K562 (cell line): ENCODE measurements at regions not wholly inside any gene's neighbourhood (a gene's known extent, or its start where the extent isn't known, plus 50 kb on each side); places are given as distances from the start of the nearest gene placed in this dataset.

Source experiments
- ATAC-seq: fragments of 200-7000 bp; cut with Tn5 transposase; 3 replicates; pipeline ENCODE4 v1.9.1; 2020; ENCODE audit warnings: moderate library complexity
- BruUV-seq: library from RNA; stranded (reverse); fragments of 400-500 nt; replicated peaks from 2 replicates; lab custom pipeline; 2021; lab: Mats Ljungman, UMichigan
- CTCF ChIA-PET: fragments of 300-600 bp; formaldehyde crosslinking; extraction: SDS; loops from one replicate; lab custom pipeline; 2021; ENCODE audit warnings: low intra/inter-chr PET ratio; lab: Yijun Ruan, JAX
- POLR2A ChIA-PET: fragments of 300-600, 350-650 bp; sonication (Branson Sonifier 250); formaldehyde crosslinking; extraction: SDS; loops from one replicate; lab custom pipeline; 2021; ENCODE audit warnings: antibody characterized with exemption, inconsistent platforms; lab: Yijun Ruan, JAX
- DNase-seq, 4 experiments: peaks; one replicate each; pipeline versions ENCODE4 v3.0.0 to v3.0.0-alpha.2; 2011 to 2018; ENCODE audit warnings: low spot score in 3 of 4, mixed read lengths in 3 of 4; ENCODE audit errors: extremely low read depth in 1 of 4
- FAIRE-seq: peaks from 2 replicates; lab custom pipeline; 2011; peaks lifted over from hg19 to GRCh38; lab: Jason Lieb, UNC
- H2AFZ ChIP-seq: 2 replicates; pipeline ENCODE4 v1.6.0; 2011; ENCODE audit warnings: low read depth, low read length, control low read depth, inconsistent platforms
- H3K27ac ChIP-seq: fragments of 200-600 bp; 3 replicates; pipeline ENCODE4 v1.8.0; 2011; ENCODE audit warnings: low read depth, mild to moderate bottlenecking, control low read depth, inconsistent platforms, low read length, moderate library complexity, mixed read lengths; ENCODE audit errors: extremely low read depth
- H3K27me3 ChIP-seq, 2 experiments: fragments of 300-600 bp in 1 of 2; 2 replicates in 1 of 2; 3 replicates in 1 of 2; pipeline versions ENCODE4 v1.6.0 to v1.8.0; 2011; ENCODE audit warnings: inconsistent platforms in 2 of 2, low read length in 2 of 2, mild to moderate bottlenecking in 1 of 2, mixed read lengths in 1 of 2, moderate library complexity in 1 of 2; ENCODE audit not compliant: control insufficient read depth in 2 of 2, insufficient read depth in 2 of 2
- H3K36me3 ChIP-seq: fragments of 300-600 bp; 3 replicates; pipeline ENCODE4 v1.8.0; 2011; ENCODE audit warnings: mild to moderate bottlenecking, low read length, inconsistent platforms; ENCODE audit not compliant: control insufficient read depth, insufficient read depth
- H3K4me1 ChIP-seq, 2 experiments: fragments of 200-600 bp in 1 of 2; replicated peaks in 1 of 2; 2 replicates in 1 of 2; 3 replicates in 1 of 2; pipeline versions ENCODE4 v1.5.1 to v1.8.0; 2011; ENCODE audit warnings: inconsistent platforms in 2 of 2, low read length in 2 of 2, mild to moderate bottlenecking in 1 of 2, mixed read lengths in 1 of 2, moderate library complexity in 1 of 2; ENCODE audit not compliant: control insufficient read depth in 2 of 2, insufficient read depth in 2 of 2
- H3K4me2 ChIP-seq: 2 replicates; pipeline ENCODE4 v1.6.1; 2011; ENCODE audit warnings: low read length, control low read depth, inconsistent platforms, mixed read lengths; ENCODE audit not compliant: insufficient read depth
- H3K4me3 ChIP-seq: fragments of 200-600 bp; sonication (generic), shearing (Covaris generic); 2 replicates; pipeline ENCODE4 v1.5.1; 2016; ENCODE audit warnings: control low read depth, inconsistent platforms
- H3K79me2 ChIP-seq: fragments of 200-600 bp; 3 replicates; pipeline ENCODE4 v1.8.0; 2011; ENCODE audit warnings: low read length, inconsistent platforms; ENCODE audit not compliant: control insufficient read depth, insufficient read depth
- H3K9ac ChIP-seq, 2 experiments: 2 replicates each; pipeline versions ENCODE4 v1.6.0 to v1.6.1; 2011; ENCODE audit warnings: low read depth in 2 of 2, low read length in 2 of 2, control low read depth in 1 of 2, inconsistent platforms in 1 of 2, mild to moderate bottlenecking in 1 of 2, mixed read lengths in 1 of 2; ENCODE audit not compliant: insufficient read depth in 1 of 2
- H3K9me1 ChIP-seq: one replicate; pipeline ENCODE4 v1.6.0; 2011; ENCODE audit warnings: inconsistent platforms, mild to moderate bottlenecking, low read length, moderate library complexity; ENCODE audit not compliant: control insufficient read depth, insufficient read depth
- H3K9me3 ChIP-seq: replicated peaks from 2 replicates; pipeline ENCODE4 v1.5.1; 2011; ENCODE audit warnings: low read depth, low read length, inconsistent platforms; ENCODE audit not compliant: control insufficient read depth, insufficient read depth
- H4K20me1 ChIP-seq: replicated peaks from 2 replicates; pipeline ENCODE4 v1.6.1; 2011; ENCODE audit warnings: low read length, inconsistent platforms, mixed read lengths; ENCODE audit not compliant: control insufficient read depth, insufficient read depth
- CBFA2T2 ChIP-seq: fragments of 450-650 bp; conservative IDR thresholded peaks from 2 replicates; pipeline ENCODE4 v1.6.1; 2017; ENCODE audit warnings: mild to moderate bottlenecking
- ELF2 ChIP-seq: fragments of 250-450 bp; sonication (Bioruptor Pico); IDR thresholded peaks from 2 replicates; pipeline ENCODE4 v1.5.0; 2021; ENCODE audit warnings: mild to moderate bottlenecking
- KAT7 ChIP-seq: sonication (generic); formaldehyde crosslinking; IDR thresholded peaks from 2 replicates; pipeline ENCODE4 v1.8.0; 2022; ENCODE audit warnings: missing genetic modification reagents, mild to moderate bottlenecking, borderline replicate concordance
- MTF1 ChIP-seq: fragments of 250-450 bp; sonication (Bioruptor Pico); IDR thresholded peaks from 2 replicates; pipeline ENCODE4 v1.9.0; 2021; ENCODE audit warnings: moderate library complexity, mild to moderate bottlenecking, inconsistent platforms, borderline replicate concordance
- TGIF2 ChIP-seq: sonication (generic); formaldehyde crosslinking; IDR thresholded peaks from 2 replicates; pipeline ENCODE4 v1.8.1; 2022; ENCODE audit warnings: mild to moderate bottlenecking, missing genetic modification reagents, moderate library complexity
- ZSCAN29 ChIP-seq: fragments of 450-650 bp; IDR thresholded peaks from 2 replicates; pipeline ENCODE4 v1.6.1; 2017
- ZSCAN32 ChIP-seq: fragments of 450-650 bp; formaldehyde crosslinking; IDR thresholded peaks from 2 replicates; pipeline ENCODE4 v1.4.0; 2020; ENCODE audit warnings: mild to moderate bottlenecking, moderate library complexity
- WGBS: fragments of 100-300 bp; shearing (Covaris generic); methylation state at CpG from one replicate; pipeline ENCODE4 v1.1.6; 2016; ENCODE audit warnings: low coverage, mixed read lengths; ENCODE audit not compliant: insufficient coverage; ENCODE audit errors: missing lambda C conversion rate; 5-methylcytosine and 5-hydroxymethylcytosine counted together
- in situ Hi-C: fragments of 300-500 bp; cut with MboI; formaldehyde crosslinking; loops from 4 replicates; pipeline ENCODE4 v1.15.0; 2018; ENCODE audit warnings: inconsistent platforms, mixed read lengths
- intact Hi-C: fragments of 100-400 bp; cut with micrococcal nuclease; formaldehyde crosslinking; loops from 2 replicates; pipeline ENCODE4 v1.14.2; 2022
- TF ChIP-seq, protein P1 (sequence below), 2 experiments: IDR thresholded peaks; 2 replicates each; pipeline ENCODE4 v1.6.1; 2012; ENCODE audit warnings: improper control_type of control experiment in 2 of 2, low read depth in 2 of 2, low read length in 2 of 2, borderline replicate concordance in 1 of 2
- TF ChIP-seq, protein P2 (sequence below): fragments of 450-650 bp; formaldehyde crosslinking; IDR thresholded peaks from 2 replicates; pipeline ENCODE4 v1.4.0; 2020; ENCODE audit warnings: mild to moderate bottlenecking, moderate library complexity
- TF ChIP-seq, protein P3 (sequence below): sonication (generic); formaldehyde crosslinking; IDR thresholded peaks from 2 replicates; pipeline ENCODE4 v1.8.0; 2022; ENCODE audit warnings: missing genetic modification reagents, mild to moderate bottlenecking, borderline replicate concordance

DNA sequence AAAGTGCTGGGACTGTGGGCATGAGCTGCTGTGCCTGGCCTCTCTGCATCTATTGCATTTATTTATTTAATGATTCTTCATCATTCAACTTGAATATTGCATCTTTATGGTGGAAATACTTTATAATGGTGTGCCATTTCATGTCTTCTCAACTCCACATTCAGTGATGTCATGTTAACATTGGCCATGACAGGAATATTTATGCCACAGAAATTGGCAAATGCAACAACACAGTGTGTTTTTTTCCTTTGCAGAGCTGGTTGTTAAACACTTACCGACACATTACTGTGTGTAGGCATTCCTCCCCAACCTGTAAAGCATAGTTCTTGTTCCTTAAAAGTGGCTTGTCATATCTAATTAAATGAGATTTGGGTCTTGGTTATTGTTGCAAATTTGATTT is 57.4 kb upstream of the WDR26 start:
- TF ChIP-seq MTF1 (CRISPR knock-in tag) = no peak
- TF ChIP-seq CBFA2T2 = no peak
- TF ChIP-seq KAT7 (CRISPR knock-in tag) = no peak
- TF ChIP-seq ZSCAN29 = no peak
- TF ChIP-seq ELF2 (CRISPR knock-in tag) = no peak
- TF ChIP-seq TGIF2 (CRISPR knock-in tag) = no peak
- Histone ChIP-seq H3K27me3 (peaks cover 11 to 16% of the 10 kb centered on the region in 2 experiments; a peak in 2 of 5 replicates), H3K9me1 (no peaks in the 10 kb centered on the region), H3K79me2 (no peaks in the 10 kb centered on the region), H4K20me1 (no peaks in the 10 kb centered on the region), H3K9me3 (peaks cover 6% of the 10 kb centered on the region), H3K4me1 (no peaks in the 10 kb centered on the region), H3K27ac (no peak overlapping the region), H3K4me3 (no peak overlapping the region), H3K36me3 (no peaks in the 10 kb centered on the region), H3K9ac (no peak overlapping the region), H2AFZ (no peak overlapping the region), H3K4me2 (no peak overlapping the region)
- DNase-seq (no peak), FAIRE-seq (no peak), ATAC-seq (no peak)
- ChIA-PET CTCF (no interaction called here), POLR2A (no interaction called here)
- no TSS peak for BruUV-seq
- 8% methylated on average over 1 of the region's 1 CpG for WGBS
- intact Hi-C loops = no loop called here
- in situ Hi-C loops = no loop called here

DNA sequence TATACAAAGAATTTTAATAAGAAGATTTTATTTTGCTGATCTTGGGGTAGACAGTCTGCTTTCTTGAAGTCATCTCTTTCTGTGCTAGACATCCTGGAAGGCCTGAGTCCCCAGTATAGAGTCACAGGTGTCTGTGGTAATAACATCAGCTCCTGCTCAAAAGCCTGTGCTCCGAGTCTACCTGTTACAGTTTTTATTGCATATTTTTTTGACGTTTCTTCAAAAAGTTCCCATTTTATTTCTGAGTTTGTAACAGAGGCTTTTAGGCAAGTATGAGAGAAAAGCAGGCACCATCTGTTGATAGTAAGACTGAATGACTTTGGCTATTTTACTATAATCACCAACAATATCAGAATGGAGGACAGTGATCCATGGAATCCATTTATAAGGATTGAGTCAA is 58.0 kb upstream of the WDR26 start:
- H3K79me2 ChIP-seq = no peaks in the 10 kb centered on the region
- H3K9me1 ChIP-seq = no peaks in the 10 kb centered on the region
- DNase-seq = no peak
- no peak for ATAC-seq
- ChIA-PET CTCF (no interaction called here), POLR2A (no interaction called here)
- peaks cover 10 to 16% of the 10 kb centered on the region in 2 experiments; a peak in 2 of 5 replicates for H3K27me3 ChIP-seq
- H2AFZ ChIP-seq = no peak overlapping the region
- no peaks in the 10 kb centered on the region for H3K4me1 ChIP-seq
- intact Hi-C loops (no loop called here), in situ Hi-C loops (no loop called here)
- H3K4me3 ChIP-seq = no peak overlapping the region
- no TSS peak for BruUV-seq
- WGBS = 9% methylated on average over 2 of the region's 2 CpGs
- H3K9me3 ChIP-seq = peaks cover 6% of the 10 kb centered on the region
- no peak for FAIRE-seq
- H3K9ac ChIP-seq = no peak overlapping the region
- no peaks in the 10 kb centered on the region for H4K20me1 ChIP-seq
- no peaks in the 10 kb centered on the region for H3K36me3 ChIP-seq
- H3K4me2 ChIP-seq = no peak overlapping the region
- no peak overlapping the region for H3K27ac ChIP-seq
- no peak for TF ChIP-seq ZSCAN32 (CRISPR knock-in tag)
- TF ChIP-seq, protein P1, sequence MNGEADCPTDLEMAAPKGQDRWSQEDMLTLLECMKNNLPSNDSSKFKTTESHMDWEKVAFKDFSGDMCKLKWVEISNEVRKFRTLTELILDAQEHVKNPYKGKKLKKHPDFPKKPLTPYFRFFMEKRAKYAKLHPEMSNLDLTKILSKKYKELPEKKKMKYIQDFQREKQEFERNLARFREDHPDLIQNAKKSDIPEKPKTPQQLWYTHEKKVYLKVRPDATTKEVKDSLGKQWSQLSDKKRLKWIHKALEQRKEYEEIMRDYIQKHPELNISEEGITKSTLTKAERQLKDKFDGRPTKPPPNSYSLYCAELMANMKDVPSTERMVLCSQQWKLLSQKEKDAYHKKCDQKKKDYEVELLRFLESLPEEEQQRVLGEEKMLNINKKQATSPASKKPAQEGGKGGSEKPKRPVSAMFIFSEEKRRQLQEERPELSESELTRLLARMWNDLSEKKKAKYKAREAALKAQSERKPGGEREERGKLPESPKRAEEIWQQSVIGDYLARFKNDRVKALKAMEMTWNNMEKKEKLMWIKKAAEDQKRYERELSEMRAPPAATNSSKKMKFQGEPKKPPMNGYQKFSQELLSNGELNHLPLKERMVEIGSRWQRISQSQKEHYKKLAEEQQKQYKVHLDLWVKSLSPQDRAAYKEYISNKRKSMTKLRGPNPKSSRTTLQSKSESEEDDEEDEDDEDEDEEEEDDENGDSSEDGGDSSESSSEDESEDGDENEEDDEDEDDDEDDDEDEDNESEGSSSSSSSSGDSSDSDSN (IDR thresholded peaks at IDR 0.05; ENCODE audit: borderline replicate concordance in 1 of 2, low read depth in 2 of 2, low read length in 2 of 2) = no peak
- TF ChIP-seq, protein P2, sequence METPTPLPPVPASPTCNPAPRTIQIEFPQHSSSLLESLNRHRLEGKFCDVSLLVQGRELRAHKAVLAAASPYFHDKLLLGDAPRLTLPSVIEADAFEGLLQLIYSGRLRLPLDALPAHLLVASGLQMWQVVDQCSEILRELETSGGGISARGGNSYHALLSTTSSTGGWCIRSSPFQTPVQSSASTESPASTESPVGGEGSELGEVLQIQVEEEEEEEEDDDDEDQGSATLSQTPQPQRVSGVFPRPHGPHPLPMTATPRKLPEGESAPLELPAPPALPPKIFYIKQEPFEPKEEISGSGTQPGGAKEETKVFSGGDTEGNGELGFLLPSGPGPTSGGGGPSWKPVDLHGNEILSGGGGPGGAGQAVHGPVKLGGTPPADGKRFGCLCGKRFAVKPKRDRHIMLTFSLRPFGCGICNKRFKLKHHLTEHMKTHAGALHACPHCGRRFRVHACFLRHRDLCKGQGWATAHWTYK = no peak
- TF ChIP-seq, protein P3, sequence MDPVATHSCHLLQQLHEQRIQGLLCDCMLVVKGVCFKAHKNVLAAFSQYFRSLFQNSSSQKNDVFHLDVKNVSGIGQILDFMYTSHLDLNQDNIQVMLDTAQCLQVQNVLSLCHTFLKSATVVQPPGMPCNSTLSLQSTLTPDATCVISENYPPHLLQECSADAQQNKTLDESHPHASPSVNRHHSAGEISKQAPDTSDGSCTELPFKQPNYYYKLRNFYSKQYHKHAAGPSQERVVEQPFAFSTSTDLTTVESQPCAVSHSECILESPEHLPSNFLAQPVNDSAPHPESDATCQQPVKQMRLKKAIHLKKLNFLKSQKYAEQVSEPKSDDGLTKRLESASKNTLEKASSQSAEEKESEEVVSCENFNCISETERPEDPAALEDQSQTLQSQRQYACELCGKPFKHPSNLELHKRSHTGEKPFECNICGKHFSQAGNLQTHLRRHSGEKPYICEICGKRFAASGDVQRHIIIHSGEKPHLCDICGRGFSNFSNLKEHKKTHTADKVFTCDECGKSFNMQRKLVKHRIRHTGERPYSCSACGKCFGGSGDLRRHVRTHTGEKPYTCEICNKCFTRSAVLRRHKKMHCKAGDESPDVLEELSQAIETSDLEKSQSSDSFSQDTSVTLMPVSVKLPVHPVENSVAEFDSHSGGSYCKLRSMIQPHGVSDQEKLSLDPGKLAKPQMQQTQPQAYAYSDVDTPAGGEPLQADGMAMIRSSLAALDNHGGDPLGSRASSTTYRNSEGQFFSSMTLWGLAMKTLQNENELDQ = no peak
